Neural cell (in vitro differentiated cells): ENCODE measurements at regions not wholly inside any gene's neighbourhood (a gene's known extent, or its start where the extent isn't known, plus 50 kb on each side); places are given as distances from the start of the nearest gene placed in this dataset.

Experiments
- H2AFZ ChIP-seq: fragments of 200-600, 300-800 bp; sonication (generic), shearing (Covaris generic); 2 replicates; pipeline ENCODE4 v1.6.0; 2014; ENCODE audit warnings: low read depth, mild to moderate bottlenecking, antibody characterized with exemption, low read length, moderate library complexity
- H3F3A ChIP-seq: fragments of 200-600 bp; shearing (Covaris generic); 2 replicates; pipeline ENCODE4 v1.6.1; 2016; ENCODE audit warnings: mild to moderate bottlenecking, moderate library complexity, mixed read lengths, antibody characterized with exemption, low read length; ENCODE audit not compliant: insufficient read depth, poor library complexity, severe bottlenecking
- H3K27ac ChIP-seq: fragments of 200-600, 300-800 bp; sonication (generic), shearing (Covaris generic); 2 replicates; pipeline ENCODE4 v1.5.1; 2014; ENCODE audit warnings: mild to moderate bottlenecking, low read length, moderate library complexity
- H3K27me3 ChIP-seq: fragments of 300-800, 200-600 bp; sonication (generic), shearing (Covaris generic); 2 replicates; pipeline ENCODE4 v1.6.0; 2014; ENCODE audit warnings: mild to moderate bottlenecking, low read depth, low read length, moderate library complexity; ENCODE audit not compliant: insufficient read depth
- H3K36me3 ChIP-seq: fragments of 300-800, 200-600 bp; sonication (generic), shearing (Covaris generic); 2 replicates; pipeline ENCODE4 v1.5.1; 2014; ENCODE audit warnings: mild to moderate bottlenecking, antibody characterized with exemption, low read length, moderate library complexity; ENCODE audit not compliant: insufficient read depth
- H3K4me2 ChIP-seq: fragments of 300-800, 200-600 bp; sonication (generic), shearing (Covaris generic); 2 replicates; pipeline ENCODE4 v1.6.0; 2014; ENCODE audit warnings: mild to moderate bottlenecking, low read length
- H3K4me3 ChIP-seq: fragments of 300-800, 200-600 bp; sonication (generic), shearing (Covaris generic); 2 replicates; pipeline ENCODE4 v1.5.1; 2014; ENCODE audit warnings: mild to moderate bottlenecking, low read length, moderate library complexity
- H3K79me2 ChIP-seq: fragments of 200-600 bp; shearing (Covaris generic); replicated peaks from 2 replicates; pipeline ENCODE4 v1.6.0; 2014; ENCODE audit warnings: mild to moderate bottlenecking, low read length, moderate library complexity; ENCODE audit not compliant: insufficient read depth
- H3K9ac ChIP-seq: fragments of 300-800, 200-600 bp; sonication (generic), shearing (Covaris generic); 2 replicates; pipeline ENCODE4 v1.6.1; 2016; ENCODE audit warnings: mild to moderate bottlenecking, low read length, mixed read lengths
- H3K9me2 ChIP-seq: fragments of 200-600 bp; shearing (Covaris generic); 2 replicates; pipeline ENCODE4 v1.6.1; 2016; ENCODE audit warnings: mild to moderate bottlenecking, low read length, mixed read lengths; ENCODE audit not compliant: insufficient read depth
- H3K9me3 ChIP-seq: fragments of 200-600, 300-800 bp; sonication (generic), shearing (Covaris generic); 2 replicates; pipeline ENCODE4 v1.6.1; 2016; ENCODE audit warnings: mild to moderate bottlenecking, mixed run types, low read length, moderate library complexity, mixed read lengths
- H4K20me1 ChIP-seq: fragments of 200-600 bp; shearing (Covaris generic); 2 replicates; pipeline ENCODE4 v1.6.1; 2016; ENCODE audit warnings: mild to moderate bottlenecking, mixed run types; ENCODE audit not compliant: insufficient read depth
- CTCF ChIP-seq: fragments of 450-650 bp; IDR thresholded peaks from 2 replicates; pipeline ENCODE4 v1.5.1; 2014; ENCODE audit warnings: antibody characterized with exemption, mild to moderate bottlenecking, moderate library complexity; ENCODE audit not compliant: poor library complexity, severe bottlenecking
- EP300 ChIP-seq: fragments of 450-650 bp; conservative IDR thresholded peaks from 2 replicates; pipeline ENCODE4 v1.6.1; 2014; ENCODE audit warnings: antibody characterized with exemption, mild to moderate bottlenecking, moderate library complexity; ENCODE audit not compliant: poor library complexity, severe bottlenecking
- EZH2 ChIP-seq: fragments of 200-600, 300-800 bp; shearing (Covaris generic), sonication (generic); IDR thresholded peaks from 2 replicates; pipeline ENCODE4 v1.6.1; 2014; ENCODE audit warnings: antibody characterized with exemption, low read length, borderline replicate concordance, mild to moderate bottlenecking; ENCODE audit not compliant: insufficient read depth, poor library complexity, severe bottlenecking
- MXI1 ChIP-seq: fragments of 450-650 bp; conservative IDR thresholded peaks from 2 replicates; pipeline ENCODE4 v1.6.1; 2014; ENCODE audit warnings: antibody characterized with exemption, mild to moderate bottlenecking; ENCODE audit not compliant: poor library complexity, severe bottlenecking
- POLR2AphosphoS5 ChIP-seq: IDR thresholded peaks from 2 replicates; pipeline ENCODE4 v1.6.1; 2012
- RAD21 ChIP-seq: fragments of 450-650 bp; conservative IDR thresholded peaks from 2 replicates; pipeline ENCODE4 v1.6.1; 2014; ENCODE audit warnings: antibody characterized with exemption, mild to moderate bottlenecking, moderate library complexity
- REST ChIP-seq: IDR thresholded peaks from 2 replicates; pipeline ENCODE4 v1.6.1; 2012; ENCODE audit warnings: borderline replicate concordance
- SMC3 ChIP-seq: fragments of 450-650 bp; conservative IDR thresholded peaks from 2 replicates; pipeline ENCODE4 v1.6.1; 2014; ENCODE audit warnings: antibody characterized with exemption, mild to moderate bottlenecking, moderate library complexity; ENCODE audit not compliant: poor library complexity
- TAF1 ChIP-seq: IDR thresholded peaks from 2 replicates; pipeline ENCODE4 v1.6.1; 2012; ENCODE audit warnings: low read depth

GRCh38 chrX:98931216-98931615 lies 1478.9 kb downstream of the PCDH19 start:
- no peak overlapping the region for H3K27ac ChIP-seq
- H3F3A ChIP-seq, result no peaks in the 10 kb centered on the region
- no peaks in the 10 kb centered on the region for H4K20me1 ChIP-seq
- H3K4me2 ChIP-seq, result no peak overlapping the region
- H3K79me2 ChIP-seq, result no peaks in the 10 kb centered on the region
- no peaks in the 10 kb centered on the region for H3K9me2 ChIP-seq
- TF ChIP-seq SMC3 (no peak), REST (no peak), EP300 (no peak), POLR2AphosphoS5 (no peak), MXI1 (no peak), EZH2 (no peak), CTCF (no peak), RAD21 (no peak), TAF1 (no peak)
- no peak overlapping the region for H3K9ac ChIP-seq
- H3K36me3 ChIP-seq, result no peaks in the 10 kb centered on the region
- no peaks in the 10 kb centered on the region for H3K27me3 ChIP-seq
- no peak overlapping the region for H3K4me3 ChIP-seq
- H3K9me3 ChIP-seq, result no peaks in the 10 kb centered on the region
- no peak overlapping the region for H2AFZ ChIP-seq

GRCh38 chrX:98924511-98924910 lies 1485.6 kb downstream of the PCDH19 start:
- no peaks in the 10 kb centered on the region for H3K9me3 ChIP-seq
- H3K79me2 ChIP-seq, result no peaks in the 10 kb centered on the region
- H3K27ac ChIP-seq, result no peak overlapping the region
- H3K4me3 ChIP-seq, result no peak overlapping the region
- no peaks in the 10 kb centered on the region for H4K20me1 ChIP-seq
- H3K36me3 ChIP-seq, result no peaks in the 10 kb centered on the region
- H3K4me2 ChIP-seq, result no peak overlapping the region
- H3K27me3 ChIP-seq, result no peaks in the 10 kb centered on the region
- no peaks in the 10 kb centered on the region for H3F3A ChIP-seq
- H3K9me2 ChIP-seq, result no peaks in the 10 kb centered on the region
- no peak overlapping the region for H3K9ac ChIP-seq
- TF ChIP-seq REST (no peak), SMC3 (no peak), POLR2AphosphoS5 (no peak), CTCF (no peak), MXI1 (no peak), EP300 (no peak), EZH2 (no peak), TAF1 (no peak), RAD21 (no peak)
- no peak overlapping the region for H2AFZ ChIP-seq
